BLaER1 treated with 17β-estradiol and CSF1 and Interleukin-3, amounts not matched to agents 10 nM and 100 nM (cell line): ENCODE measurements at regions not wholly inside any gene's neighbourhood (a gene's known extent, or its start where the extent isn't known, plus 50 kb on each side); places are given as distances from the start of the nearest gene placed in this dataset.

Source experiments
- H3K27ac ChIP-seq, 11 experiments: shearing (Covaris generic); formaldehyde crosslinking; 2 replicates each; pipeline ENCODE4 v1.8.1; 2022
- H3K27me3 ChIP-seq, 11 experiments: shearing (Covaris generic); formaldehyde crosslinking; 2 replicates each; pipeline ENCODE4 v1.8.1; 2022
- H3K36me3 ChIP-seq, 11 experiments: shearing (Covaris generic); formaldehyde crosslinking; 2 replicates each; pipeline ENCODE4 v1.8.1; 2022
- H3K4me1 ChIP-seq, 10 experiments: shearing (Covaris generic); formaldehyde crosslinking; 2 replicates each; pipeline ENCODE4 v1.8.1; 2022
- H3K4me2 ChIP-seq, 11 experiments: shearing (Covaris generic); formaldehyde crosslinking; 2 replicates each; pipeline ENCODE4 v1.8.1; 2022
- H3K4me3 ChIP-seq, 10 experiments: shearing (Covaris generic); formaldehyde crosslinking; 2 replicates each; pipeline ENCODE4 v1.8.1; 2022
- H3K9ac ChIP-seq, 11 experiments: shearing (Covaris generic); formaldehyde crosslinking; 2 replicates each; pipeline ENCODE4 v1.8.1; 2022
- H3K9me3 ChIP-seq, 11 experiments: shearing (Covaris generic); formaldehyde crosslinking; replicated peaks in 1 of 11; 2 replicates each; pipeline ENCODE4 v1.8.1; 2022
- H4K20me1 ChIP-seq, 11 experiments: shearing (Covaris generic); formaldehyde crosslinking; 2 replicates each; pipeline ENCODE4 v1.8.1; 2022
- Cebpa-rat ChIP-seq, 11 experiments: shearing (Covaris generic); IDR thresholded peaks; 2 replicates each; pipeline ENCODE4 v1.8.1; 2022

DNA sequence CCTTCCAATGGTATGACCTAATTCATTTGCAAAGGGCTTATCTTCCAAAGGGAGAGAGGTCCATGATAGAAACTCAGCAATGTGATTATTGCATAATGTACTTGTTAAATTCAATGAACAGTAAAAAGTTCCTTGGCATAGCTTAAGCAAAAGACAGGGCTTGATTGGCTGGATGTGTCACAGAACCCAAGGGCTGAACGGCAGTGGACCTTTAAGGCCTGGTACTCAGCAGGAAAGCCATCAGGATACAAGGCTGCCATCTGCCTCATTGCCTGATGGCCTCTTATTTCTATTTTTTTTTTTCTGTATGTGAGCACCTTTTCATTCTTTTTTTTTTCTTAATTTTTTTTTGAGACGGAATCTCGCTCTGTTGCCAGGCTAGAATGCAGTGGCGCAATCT is 208.9 kb upstream of the WSCD1 start:
- Histone ChIP-seq H3K4me1 (no peaks in the 10 kb centered on the region), H3K9ac (no peak overlapping the region), H3K27ac (no peak overlapping the region), H3K27me3 (no peaks in the 10 kb centered on the region), H4K20me1 (no peaks in the 10 kb centered on the region), H3K9me3 (no peaks in the 10 kb centered on the region), H3K4me3 (no peak overlapping the region), H3K4me2 (no peak overlapping the region), H3K36me3 (no peaks in the 10 kb centered on the region)
- no peak for TF ChIP-seq Cebpa-rat (IDR thresholded peaks at IDR 0.05)

- TF ChIP-seq Cebpa-rat (IDR thresholded peaks at IDR 0.05): no peak
- no peaks in the 10 kb centered on the region for H3K9me3 ChIP-seq
- H3K4me3 ChIP-seq: no peak overlapping the region
- no peak overlapping the region for H3K27ac ChIP-seq
- H3K27me3 ChIP-seq: no peaks in the 10 kb centered on the region
- no peak overlapping the region for H3K4me2 ChIP-seq
- H3K36me3 ChIP-seq: no peaks in the 10 kb centered on the region
- H3K4me1 ChIP-seq: no peaks in the 10 kb centered on the region
- no peaks in the 10 kb centered on the region for H4K20me1 ChIP-seq
- H3K9ac ChIP-seq: no peak overlapping the region
Observed at GRCh38 chr17:5861854-5862253, 208.3 kb upstream of the WSCD1 start.

- TF ChIP-seq Cebpa-rat (IDR thresholded peaks at IDR 0.05): no peak
Observed at GRCh38 chr17:5862395-5862794, 207.8 kb upstream of the WSCD1 start.

DNA sequence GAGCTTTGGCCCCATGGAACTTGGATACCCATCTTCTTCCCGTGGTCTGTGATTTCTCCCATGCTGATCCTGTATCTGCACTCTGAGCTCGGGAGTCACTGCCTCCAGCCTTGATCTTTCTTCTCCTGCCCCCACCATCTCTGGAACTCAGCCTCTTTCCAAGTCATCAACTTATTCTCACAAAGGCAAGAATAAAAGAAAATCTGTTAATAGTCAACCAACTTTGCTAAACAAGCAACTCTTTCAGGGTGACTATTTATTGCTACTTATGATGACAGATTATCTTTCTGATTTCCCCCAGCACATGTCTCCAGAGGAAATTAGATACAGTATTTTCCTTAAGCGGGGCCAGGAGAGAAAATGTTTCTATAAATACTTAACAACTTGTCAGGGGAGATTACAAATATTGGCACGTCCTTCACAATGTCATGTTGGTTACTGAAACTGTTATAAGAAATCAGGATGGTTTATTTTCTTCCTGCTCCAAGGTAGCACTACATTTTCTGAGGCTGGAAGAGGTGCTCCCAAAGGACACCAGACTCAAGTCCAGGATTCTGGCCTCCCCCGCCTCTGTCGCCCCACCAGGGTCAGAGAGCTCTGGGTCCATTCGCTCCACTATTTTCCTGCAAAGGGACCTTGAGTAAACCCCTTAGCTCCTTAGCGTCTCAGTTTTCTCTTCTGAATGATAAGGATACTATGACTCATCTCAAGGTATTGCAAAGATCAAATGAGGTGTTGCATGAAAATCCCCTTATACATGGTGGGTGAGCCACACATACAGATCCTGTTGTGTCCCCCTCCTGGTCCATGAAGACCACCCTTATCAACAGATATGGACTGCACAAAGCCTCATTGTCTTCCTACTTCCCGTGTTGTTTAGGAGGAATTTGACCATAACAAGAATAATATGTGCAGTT is 205.2 kb upstream of the WSCD1 start:
- Histone ChIP-seq H3K9ac (no peak overlapping the region), H3K4me2 (no peak overlapping the region), H3K27me3 (no peaks in the 10 kb centered on the region), H3K9me3 (no peaks in the 10 kb centered on the region), H3K27ac (no peak overlapping the region), H3K4me3 (no peak overlapping the region), H3K4me1 (no peaks in the 10 kb centered on the region), H4K20me1 (no peaks in the 10 kb centered on the region), H3K36me3 (no peaks in the 10 kb centered on the region)
- no peak for TF ChIP-seq Cebpa-rat (IDR thresholded peaks at IDR 0.05)

More at GRCh38 chr17:5862395-5862794, 207.8 kb upstream of the WSCD1 start:
- Histone ChIP-seq H4K20me1 (no peaks in the 10 kb centered on the region), H3K27ac (no peak overlapping the region), H3K36me3 (no peaks in the 10 kb centered on the region), H3K9me3 (no peaks in the 10 kb centered on the region), H3K27me3 (no peaks in the 10 kb centered on the region), H3K4me1 (no peaks in the 10 kb centered on the region), H3K4me2 (no peak overlapping the region), H3K4me3 (no peak overlapping the region), H3K9ac (no peak overlapping the region)

- TF ChIP-seq Cebpa-rat (IDR thresholded peaks at IDR 0.05): no peak
- H3K36me3 ChIP-seq: no peaks in the 10 kb centered on the region
Observed at GRCh38 chr17:5866978-5867377, 203.2 kb upstream of the WSCD1 start.

GRCh38 chr17:5869041-5869745 is 201.0 kb upstream of the WSCD1 start:
- Histone ChIP-seq H3K27me3 (no peaks in the 10 kb centered on the region), H3K4me3 (no peak overlapping the region), H3K9me3 (no peaks in the 10 kb centered on the region), H4K20me1 (no peaks in the 10 kb centered on the region), H3K9ac (no peak overlapping the region), H3K4me2 (no peak overlapping the region), H3K4me1 (peaks cover 0 to 16% (median 12%) of the 10 kb centered on the region in 10 experiments; a peak in 11 of 20 replicates), H3K36me3 (no peaks in the 10 kb centered on the region), H3K27ac (no peak overlapping the region)
- TF ChIP-seq Cebpa-rat (IDR thresholded peaks at IDR 0.05): no peak

More at GRCh38 chr17:5866978-5867377, 203.2 kb upstream of the WSCD1 start:
- no peaks in the 10 kb centered on the region for H3K9me3 ChIP-seq
- H3K27ac ChIP-seq: no peak overlapping the region
- H3K27me3 ChIP-seq: no peaks in the 10 kb centered on the region
- H4K20me1 ChIP-seq: no peaks in the 10 kb centered on the region
- no peak overlapping the region for H3K4me3 ChIP-seq
- no peaks in the 10 kb centered on the region for H3K4me1 ChIP-seq
- no peak overlapping the region for H3K4me2 ChIP-seq
- no peak overlapping the region for H3K9ac ChIP-seq

- no peak overlapping the region for H3K4me2 ChIP-seq
- no peak overlapping the region for H3K27ac ChIP-seq
- H3K27me3 ChIP-seq: no peaks in the 10 kb centered on the region
- H3K9me3 ChIP-seq: no peaks in the 10 kb centered on the region
- no peaks in the 10 kb centered on the region for H3K36me3 ChIP-seq
- H3K9ac ChIP-seq: no peak overlapping the region
- no peaks in the 10 kb centered on the region for H4K20me1 ChIP-seq
- TF ChIP-seq Cebpa-rat (IDR thresholded peaks at IDR 0.05): no peak
- no peak overlapping the region for H3K4me3 ChIP-seq
- peaks cover 0 to 16% (median 12%) of the 10 kb centered on the region in 10 experiments; a peak in 11 of 20 replicates for H3K4me1 ChIP-seq
Observed at GRCh38 chr17:5870231-5870953, 199.8 kb upstream of the WSCD1 start.

- Histone ChIP-seq H3K27me3 (no peaks in the 10 kb centered on the region), H3K9ac (no peak overlapping the region), H3K4me2 (no peak overlapping the region), H3K4me1 (peaks cover 0 to 16% (median 12%) of the 10 kb centered on the region in 10 experiments; a peak in 11 of 20 replicates), H3K36me3 (no peaks in the 10 kb centered on the region), H4K20me1 (no peaks in the 10 kb centered on the region), H3K27ac (no peak overlapping the region), H3K4me3 (no peak overlapping the region), H3K9me3 (no peaks in the 10 kb centered on the region)
- TF ChIP-seq Cebpa-rat (IDR thresholded peaks at IDR 0.05): no peak
Observed at GRCh38 chr17:5871666-5872065, 198.5 kb upstream of the WSCD1 start.

GRCh38 chr17:5872831-5873230 is 197.3 kb upstream of the WSCD1 start:
- no peaks in the 10 kb centered on the region for H3K36me3 ChIP-seq
- no peak overlapping the region for H3K4me3 ChIP-seq
- H3K4me1 ChIP-seq: peaks cover 0 to 16% (median 12%) of the 10 kb centered on the region in 10 experiments; a peak in 11 of 20 replicates
- no peaks in the 10 kb centered on the region for H4K20me1 ChIP-seq
- peak overlapping the region in 5 of 11 experiments; percentile 1 to 44 (median 36); a peak in 9 of 22 replicates for H3K4me2 ChIP-seq
- H3K27ac ChIP-seq: no peak overlapping the region
- no peaks in the 10 kb centered on the region for H3K9me3 ChIP-seq
- no peaks in the 10 kb centered on the region for H3K27me3 ChIP-seq
- no peak overlapping the region for H3K9ac ChIP-seq
- TF ChIP-seq Cebpa-rat (IDR thresholded peaks at IDR 0.05): no peak
